GM21515 (cell line): ENCODE measurements at regions not wholly inside any gene's neighbourhood (a gene's known extent, or its start where the extent isn't known, plus 50 kb on each side); places are given as distances from the start of the nearest gene placed in this dataset.
"Not testable (repeated sequence)": the region's sequence is repeated elsewhere in the genome, so short reads cannot be mapped to it uniquely, and the experiment has no call there.

Experiments used
- ATAC-seq: cut with Tn5 transposase; IDR thresholded peaks from one replicate; pipeline ENCODE4 v1.9.1; 2021; ENCODE audit not compliant: unreplicated experiment

DNA sequence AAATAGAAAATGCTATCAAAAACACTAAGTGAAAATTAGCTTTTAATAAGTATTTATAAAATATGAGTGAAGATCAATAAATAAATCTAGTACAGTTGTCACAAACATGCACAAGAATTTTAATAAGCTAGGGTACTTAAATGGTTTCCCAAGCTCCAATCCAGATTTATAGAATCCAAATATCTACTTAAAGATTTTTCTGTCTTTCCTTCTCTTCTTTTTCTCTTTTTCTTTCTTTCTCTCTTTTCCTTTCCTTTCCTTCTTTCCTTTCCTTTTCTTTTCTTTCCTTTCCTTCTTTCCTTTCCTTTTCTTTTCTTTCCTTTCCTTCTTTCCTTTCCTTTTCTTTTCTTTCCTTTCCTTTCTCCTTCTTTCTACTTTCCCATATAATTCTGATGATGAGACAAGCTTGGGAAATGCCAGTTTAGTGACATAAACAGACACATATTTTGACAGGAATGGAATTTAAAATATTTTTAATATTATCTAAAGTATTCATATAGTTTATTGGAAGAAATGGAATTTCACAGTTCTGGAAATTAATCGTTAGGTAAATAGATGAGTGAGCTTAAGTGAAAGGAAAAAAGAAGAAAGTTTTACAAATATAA lies 832.8 kb downstream of the NR2F1-AS1 start:
- ATAC-seq, result no peak

DNA sequence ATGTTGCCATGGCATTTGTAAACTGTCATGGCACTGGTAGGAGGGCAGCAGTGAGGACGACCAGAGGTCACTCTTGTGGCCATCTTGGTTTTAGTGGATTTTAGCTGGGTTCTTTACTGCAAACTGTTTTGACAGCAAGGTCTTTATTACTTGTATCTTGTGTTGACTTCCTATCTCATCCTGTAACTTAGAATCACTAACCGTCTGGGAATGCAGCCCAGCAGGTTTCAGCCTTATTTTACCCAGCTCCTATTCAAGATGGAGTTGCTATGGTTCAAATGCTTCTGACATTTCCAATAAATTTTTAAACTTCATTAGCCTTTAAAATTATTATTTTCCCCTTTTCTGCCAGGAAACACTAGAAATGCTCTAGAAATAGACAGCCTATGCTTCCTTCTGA lies 839.1 kb downstream of the NR2F1-AS1 start:
- no peak for ATAC-seq

DNA sequence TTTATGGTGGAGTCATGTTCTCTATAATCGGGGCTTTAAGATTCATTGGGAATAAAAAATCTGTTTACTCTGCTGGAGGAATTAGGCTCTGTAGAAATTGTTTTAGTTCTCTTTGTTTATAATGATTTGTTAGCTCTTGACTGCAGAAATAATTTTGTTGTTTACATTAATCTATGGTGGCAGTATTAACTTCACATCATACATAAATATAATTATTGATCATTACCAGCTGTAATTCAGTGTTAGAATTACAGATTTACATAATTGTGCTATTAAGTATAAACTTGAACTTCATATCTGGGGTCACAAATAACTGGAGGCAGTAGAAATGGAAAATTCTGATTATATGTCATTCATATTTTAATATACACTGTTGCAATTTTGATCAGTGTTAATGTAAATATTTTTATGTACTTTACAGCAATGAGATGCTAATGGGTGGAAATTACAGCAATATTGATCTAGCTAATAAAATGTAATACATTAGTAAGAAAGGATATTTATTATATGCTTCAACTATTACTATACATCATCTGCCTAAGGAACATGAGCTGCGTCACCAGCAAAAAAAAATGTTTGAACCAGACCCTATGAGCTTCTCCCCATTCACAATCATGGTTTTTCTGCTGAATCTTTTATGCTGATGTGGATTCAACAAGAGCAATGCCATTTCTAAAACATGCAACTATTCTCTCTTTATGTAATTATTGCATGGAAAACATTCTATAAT lies 846.6 kb downstream of the NR2F1-AS1 start:
- no peak for ATAC-seq

DNA sequence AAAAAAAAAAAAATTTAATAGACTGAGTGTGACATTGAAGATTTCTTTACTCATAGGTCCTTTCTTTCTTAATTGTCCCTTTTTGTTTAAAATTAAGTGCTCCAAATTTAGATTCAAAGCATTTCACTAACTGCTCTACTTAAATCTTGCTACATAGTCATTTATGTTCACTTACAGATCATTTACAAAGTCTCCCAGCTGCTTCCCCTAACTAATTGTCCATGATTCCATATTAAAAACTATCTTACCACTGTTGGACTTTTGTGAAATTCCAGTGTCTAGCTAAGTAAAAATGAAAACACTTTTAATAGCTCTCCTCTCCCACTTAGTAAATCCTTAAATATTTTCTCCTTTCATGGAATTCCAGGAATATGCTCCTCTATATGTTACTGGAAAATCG lies 850.5 kb downstream of the NR2F1-AS1 start:
- no peak for ATAC-seq

DNA sequence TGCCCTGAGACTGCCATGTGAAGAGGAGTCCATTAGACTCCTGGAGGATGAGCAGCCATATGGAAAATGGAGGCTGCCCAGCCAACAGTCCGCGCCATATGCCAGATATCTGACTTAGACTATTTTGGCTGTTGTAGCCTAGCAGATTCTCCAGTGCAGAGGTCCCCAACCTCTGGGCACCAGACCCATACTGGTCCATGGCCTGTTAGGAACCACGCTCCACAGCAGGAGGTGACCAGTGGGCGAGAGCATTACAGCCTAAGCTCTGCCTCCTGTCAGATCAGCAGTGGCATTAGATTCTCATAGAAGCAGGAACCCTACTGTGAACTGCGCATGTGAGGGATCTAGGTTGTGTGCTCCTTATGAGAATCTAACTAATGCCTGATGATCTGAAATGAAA lies 851.9 kb downstream of the NR2F1-AS1 start:
- ATAC-seq, result no peak

DNA sequence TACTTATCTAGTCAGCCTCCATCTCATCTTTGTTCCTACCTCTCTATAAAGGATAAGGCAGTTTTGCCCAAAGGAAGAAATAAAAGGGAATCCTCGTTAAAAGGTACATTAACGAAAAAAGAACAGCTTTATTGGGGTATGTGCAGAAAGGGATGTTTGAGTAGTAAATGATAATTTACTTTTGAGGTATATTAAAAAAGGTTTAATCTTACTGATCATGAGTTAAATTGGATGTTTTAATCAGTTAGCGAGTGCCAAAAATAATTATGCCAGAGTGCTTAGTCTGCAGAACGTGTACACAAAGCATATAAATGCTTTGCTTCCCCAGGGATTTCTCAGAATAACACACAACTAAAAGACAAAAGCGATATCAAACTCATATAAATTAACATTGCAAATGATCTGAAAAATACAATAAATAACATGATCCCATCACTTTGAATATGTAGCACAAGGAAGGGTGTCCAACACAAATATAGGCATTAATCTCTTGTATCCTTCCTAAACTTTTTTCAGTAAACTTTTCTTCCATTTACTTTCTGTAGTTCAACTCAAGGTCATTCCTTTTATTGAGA lies 865.0 kb downstream of the NR2F1-AS1 start:
- no peak for ATAC-seq

DNA sequence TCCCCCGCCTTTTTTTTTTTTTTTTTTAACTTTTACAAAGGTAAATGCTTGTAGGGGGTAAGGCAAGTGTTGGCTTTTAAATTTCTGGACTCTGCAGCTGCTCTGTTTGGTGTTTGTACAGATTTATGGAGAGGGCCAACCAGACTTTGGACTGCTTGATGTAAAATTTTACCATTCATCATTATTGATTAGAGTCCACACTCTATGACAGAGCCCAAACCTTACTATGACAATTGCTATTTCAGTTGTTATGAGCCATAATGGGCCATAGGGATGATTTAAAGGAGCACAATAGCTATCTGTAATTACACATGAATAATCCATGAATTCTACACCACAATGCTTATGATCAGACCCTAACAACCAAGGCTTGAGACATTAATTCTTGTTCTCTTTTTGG lies 867.2 kb downstream of the NR2F1-AS1 start:
- no peak for ATAC-seq

DNA sequence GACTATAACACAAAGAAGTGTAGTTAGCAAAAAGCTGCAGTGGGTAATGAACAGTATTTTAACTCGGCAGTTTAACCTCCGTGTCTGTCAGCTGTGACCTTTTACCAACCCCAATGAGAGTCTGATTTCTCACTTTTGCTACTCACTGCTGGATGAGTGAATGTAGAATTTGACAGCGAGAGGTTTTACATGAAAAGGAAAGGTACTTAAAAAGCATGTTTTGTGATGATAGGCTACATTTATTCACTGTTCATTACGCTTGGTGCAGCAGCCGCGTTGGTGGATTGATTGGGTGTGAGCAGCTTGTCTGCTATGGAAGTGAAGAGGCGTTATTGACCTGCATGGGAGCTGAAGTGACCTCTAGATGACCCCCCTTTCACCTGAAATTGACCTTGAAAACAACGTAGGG lies 867.7 kb downstream of the NR2F1-AS1 start:
- no peak for ATAC-seq

DNA sequence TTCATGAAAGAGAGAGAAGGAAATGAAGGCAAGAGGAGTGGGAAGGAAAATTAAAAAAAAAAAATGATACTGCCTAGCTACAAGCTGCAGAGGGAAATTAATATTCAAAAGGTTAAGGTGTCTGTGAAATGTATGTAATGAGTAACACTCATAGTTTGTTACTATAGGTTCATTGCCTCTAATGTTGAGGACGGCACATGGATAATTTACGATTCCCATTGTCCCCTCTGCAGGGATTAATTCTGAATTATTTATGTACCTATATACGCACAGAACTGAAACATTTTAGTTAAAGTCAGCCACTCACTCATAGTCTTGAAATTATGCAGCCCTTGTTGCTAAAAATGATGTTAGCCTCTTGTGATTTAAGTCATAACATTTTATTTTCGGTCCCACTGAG lies 869.1 kb downstream of the NR2F1-AS1 start:
- ATAC-seq, result no peak

DNA sequence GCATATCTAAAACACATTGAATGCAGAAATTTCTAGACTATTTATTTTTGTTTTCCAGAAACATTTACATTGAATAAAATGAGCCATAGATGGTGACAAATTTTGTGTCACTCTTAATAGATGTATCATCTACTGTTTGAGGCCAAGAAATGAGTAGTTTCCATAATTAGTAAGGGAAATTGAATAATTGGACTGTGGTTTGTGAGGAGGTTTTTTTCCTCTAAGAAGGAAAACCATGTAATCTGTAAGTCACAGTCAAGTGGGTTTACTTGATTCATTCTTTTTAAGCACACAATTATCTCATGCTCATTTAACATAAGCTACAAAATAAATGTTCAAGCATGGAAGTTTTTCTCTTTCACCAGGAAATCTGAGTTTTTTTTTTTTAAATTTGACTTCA lies 876.4 kb downstream of the NR2F1-AS1 start:
- ATAC-seq, result no peak

DNA sequence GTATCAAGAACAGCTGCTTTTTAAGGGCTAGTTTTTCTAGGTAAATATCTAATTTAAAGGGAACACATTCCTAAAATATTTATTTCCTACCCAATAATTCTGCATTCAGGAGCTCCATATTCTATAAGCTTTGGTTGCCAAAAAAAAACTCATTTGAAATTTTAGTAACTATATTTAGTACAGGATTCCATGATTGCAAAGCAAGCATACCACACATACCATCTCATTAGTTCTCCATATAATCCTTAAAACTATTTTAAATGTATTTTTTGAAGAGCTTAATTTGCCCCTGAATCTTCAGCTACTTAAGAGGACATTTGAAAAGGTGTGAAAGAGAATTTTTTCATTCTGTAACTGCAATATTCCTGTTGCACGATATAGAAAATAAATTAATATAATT lies 877.0 kb downstream of the NR2F1-AS1 start:
- no peak for ATAC-seq

DNA sequence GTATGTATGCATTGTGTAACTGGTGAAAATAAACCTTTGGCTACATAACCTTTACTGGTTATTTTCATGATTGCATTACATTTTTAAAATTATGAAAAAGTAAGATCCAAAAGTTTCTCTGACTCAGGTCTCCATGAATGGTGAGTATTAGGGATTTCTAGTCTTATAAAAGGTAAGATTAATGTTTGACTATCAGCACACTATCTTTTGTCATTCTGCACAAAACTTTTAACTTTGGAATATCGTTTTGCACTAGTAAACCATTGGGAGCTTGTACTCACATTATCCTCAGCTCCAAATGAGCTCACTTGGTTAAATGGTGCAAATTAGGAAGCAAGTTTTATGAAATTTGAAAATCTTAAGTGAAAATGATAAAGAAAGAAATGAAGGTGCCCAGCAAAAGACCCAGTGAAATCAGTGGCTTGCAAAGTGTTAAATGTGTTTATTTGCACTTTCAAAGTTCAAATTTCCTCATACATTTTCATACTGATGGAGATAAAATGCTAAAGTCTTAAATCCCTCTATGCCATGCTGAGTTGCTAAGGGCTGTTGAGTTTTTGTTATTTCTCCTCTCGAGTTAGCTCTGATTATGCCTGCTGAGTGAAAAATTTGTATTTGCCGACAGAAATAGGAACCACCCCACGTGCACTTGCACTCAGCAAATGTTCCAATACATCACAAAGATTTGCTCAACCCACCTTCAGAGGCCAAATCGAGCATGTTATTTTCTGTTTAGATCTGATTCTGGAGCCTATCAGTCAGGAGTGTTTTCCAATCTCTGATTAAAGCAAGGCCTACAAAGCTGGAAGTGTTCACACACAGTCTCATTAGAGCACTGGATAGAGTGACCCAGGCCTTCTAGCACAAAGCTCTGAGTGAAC lies 885.7 kb downstream of the NR2F1-AS1 start:
- ATAC-seq, result no peak

DNA sequence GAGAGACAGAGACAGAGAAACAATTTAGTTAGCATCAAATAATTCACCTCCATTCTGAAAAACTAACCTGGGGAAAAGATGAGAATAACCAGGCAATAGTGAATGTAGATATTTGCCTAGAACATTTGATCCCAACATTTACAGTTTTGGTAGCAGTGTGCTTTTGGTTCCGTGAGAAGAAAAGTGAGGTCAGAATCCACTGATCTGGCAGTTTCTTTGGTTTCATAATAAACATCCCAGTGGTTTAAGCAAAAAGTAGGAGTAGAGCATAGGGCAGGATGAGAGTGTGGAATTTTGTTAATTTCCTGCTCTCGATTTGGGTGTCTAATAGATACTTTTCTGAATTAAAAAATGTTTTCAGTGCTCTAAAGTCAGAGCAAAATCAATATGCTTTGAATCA lies 887.0 kb downstream of the NR2F1-AS1 start:
- no peak for ATAC-seq

DNA sequence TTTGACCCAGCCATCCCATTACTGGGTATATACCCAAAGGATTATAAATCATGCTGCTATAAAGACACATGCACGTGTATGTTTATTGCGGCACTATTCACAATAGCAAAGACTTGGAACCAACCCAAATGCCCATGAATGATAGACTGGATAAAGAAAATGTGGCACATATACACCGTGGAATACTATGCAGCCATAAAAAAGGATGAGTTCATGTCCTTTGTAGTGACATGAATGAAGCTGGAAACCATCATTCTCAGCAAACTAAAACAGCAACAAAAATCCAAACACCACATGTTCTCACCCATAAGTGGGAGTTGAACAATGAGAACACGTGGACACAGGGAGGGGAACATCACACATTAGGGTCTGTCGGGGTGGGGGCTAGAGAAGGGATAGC lies 889.1 kb downstream of the NR2F1-AS1 start:
- not testable (repeated sequence) for ATAC-seq

DNA sequence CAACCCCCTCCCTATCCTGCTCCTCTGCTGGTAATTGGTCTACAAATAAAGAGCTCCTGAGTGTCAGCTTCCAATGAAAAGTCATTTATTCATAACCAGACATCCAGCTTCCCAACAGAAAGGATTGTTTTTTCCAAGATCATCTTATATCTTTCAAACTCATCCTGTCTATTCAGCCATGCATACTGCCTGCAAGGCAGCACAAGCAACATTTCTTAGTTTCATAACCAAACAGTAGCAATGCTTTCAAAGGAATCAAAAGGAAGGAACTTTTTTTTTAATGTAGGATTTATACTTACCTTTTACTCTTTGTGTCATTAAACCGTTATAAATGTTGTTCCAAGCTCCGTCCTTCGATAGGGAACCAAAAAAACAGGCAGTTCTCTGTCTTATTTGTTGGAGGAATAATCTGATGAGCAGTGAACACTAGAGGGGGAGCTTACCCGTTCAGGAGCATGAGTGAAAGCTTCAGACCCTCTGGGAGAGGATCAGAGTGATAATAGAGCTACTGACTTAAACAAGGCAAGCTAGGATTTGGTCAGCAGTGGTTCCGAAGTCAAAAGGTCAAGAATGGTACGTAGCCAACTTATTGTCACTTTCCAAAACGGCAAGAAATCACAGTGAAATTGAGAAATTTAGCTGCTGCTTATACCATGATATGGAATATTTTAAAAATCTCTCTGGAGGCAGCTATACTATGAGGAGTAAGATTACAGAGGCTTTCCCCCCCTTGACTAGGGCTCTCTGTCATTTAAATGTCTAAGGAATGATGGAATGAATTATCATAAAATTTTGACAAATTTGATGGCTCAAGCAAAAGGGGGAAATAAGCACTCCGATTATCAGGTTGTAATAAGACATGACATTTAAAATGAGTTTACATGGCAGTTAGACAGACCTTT lies 892.9 kb downstream of the NR2F1-AS1 start:
- ATAC-seq, result no peak

DNA sequence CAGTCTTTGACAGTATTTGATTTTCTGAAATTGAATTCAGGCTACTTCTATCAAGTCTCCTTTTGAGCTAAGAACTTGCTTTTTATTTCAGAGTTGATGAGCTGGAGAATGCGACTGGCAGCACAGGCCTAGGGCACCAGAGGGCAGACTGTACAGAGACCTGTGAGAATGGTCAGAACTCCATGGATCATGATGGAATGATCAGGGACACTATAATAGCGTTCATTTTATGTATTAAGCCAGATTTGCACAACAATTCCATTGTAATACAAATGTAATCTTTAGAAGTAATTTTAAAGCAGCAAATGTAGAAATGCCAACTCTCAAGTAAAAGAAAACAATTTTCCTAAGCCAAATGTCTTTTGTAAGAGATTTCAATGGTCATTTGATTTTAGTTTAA lies 902.4 kb downstream of the NR2F1-AS1 start:
- no peak for ATAC-seq

DNA sequence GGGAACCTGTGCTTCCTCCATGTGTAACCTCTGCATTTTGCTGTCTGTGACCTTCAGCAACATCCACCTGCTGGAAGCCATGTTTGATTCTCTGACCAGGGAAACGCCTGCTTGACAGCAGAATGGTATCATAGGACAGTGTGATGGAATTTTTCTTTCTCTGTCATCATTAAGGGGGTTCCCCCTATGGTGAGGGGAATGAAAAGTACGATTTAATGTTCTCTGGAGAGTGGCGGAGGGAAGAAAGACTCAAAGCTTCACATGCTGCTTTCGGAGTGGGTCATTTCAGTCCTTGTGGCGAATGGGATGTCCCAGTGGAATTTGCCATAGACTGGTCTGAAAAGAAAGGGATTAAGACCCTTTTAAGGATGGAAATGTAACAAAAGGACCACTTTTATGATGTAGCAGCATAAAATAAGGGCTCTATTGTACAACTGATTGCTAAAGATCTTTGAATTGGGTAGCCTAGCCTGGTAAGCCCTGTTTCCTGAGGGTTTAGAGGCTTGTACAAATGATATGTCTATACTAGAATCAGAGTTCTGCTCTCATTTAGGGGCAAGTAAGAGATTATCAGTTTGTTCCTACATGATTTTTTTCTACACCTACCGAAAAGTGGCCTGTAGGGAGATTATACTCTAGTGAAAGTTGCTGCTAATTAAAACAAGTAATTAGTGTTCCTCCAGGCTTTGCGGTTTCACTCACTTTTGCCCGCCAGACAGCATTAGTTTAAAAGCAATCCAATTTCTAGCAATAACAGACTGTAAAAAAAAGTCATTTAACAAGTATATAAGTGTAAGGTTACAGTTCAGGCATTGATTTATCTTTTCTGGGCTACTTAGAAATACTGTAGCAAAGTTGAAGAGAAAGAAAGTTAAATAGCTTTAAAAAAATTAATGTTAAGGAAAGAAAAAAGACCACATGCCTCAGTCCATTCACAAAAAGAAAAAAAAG lies 904.5 kb downstream of the NR2F1-AS1 start:
- ATAC-seq, result no peak

DNA sequence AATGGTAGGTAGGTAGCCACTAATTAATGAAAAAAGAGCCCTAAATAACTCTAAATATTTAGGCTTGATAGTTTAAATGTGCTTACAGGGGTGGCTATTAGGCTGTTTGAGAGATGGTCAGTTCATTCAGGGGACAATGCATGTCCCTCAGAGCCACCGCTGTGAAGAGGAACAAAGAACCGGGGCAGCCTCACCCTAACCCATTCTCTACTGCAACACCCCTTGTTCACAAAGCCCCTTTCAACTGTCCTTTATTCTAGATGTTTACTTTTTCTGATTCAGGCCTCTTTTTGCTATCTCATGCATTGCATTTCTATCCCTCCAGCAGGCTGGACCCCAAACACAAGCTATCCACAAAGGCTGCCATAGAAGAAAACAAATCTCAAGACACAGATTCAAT lies 906.7 kb downstream of the NR2F1-AS1 start:
- ATAC-seq, result no peak

DNA sequence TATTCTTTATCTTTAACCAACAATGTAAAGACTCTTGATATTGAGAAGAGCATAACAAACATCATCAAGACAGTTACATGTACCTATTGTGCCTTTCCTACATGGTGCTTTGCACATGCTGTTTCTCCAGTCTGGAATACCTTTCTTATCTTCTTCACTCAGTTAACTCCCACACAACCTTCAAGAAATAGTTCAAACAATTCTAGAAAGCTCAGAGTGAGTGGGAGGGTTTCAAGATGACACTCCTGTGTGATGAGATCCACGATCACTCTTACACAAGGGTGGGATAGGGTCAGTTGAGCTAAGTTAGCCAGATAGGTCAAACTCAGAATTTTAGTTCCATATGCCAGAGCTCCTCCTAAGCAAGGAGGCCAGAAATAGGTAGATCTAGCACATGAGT lies 915.5 kb downstream of the NR2F1-AS1 start:
- no peak for ATAC-seq

DNA sequence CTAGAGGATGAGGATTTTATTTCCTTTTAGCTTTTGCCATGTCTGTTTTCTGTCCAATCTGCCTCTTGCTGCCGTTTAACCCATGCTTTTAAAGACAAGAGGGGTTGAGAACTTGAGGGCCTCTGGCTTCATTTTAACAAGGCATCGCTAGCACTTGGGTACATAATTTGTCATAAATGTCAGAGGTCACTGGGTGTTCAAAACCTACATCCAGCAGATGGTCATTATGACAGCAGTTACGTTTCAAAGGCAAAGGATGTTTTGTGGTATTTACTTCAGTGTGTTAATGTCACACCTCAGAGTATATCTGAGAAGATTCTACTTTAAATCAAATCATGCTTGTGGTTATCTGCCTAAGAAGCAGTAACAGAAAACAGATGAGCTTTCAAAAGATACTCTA lies 918.3 kb downstream of the NR2F1-AS1 start:
- no peak for ATAC-seq
